HG03460 (cell line): ENCODE measurements at regions not wholly inside any gene's neighbourhood (a gene's known extent, or its start where the extent isn't known, plus 50 kb on each side); places are given as distances from the start of the nearest gene placed in this dataset.
"Not testable (repeated sequence)": the region's sequence is repeated elsewhere in the genome, so short reads cannot be mapped to it uniquely, and the experiment has no call there.

Source experiments
- ATAC-seq: cut with Tn5 transposase; IDR thresholded peaks from one replicate; pipeline ENCODE4 v1.9.1; 2021; ENCODE audit not compliant: unreplicated experiment

- no peak for ATAC-seq
Observed at GRCh38 chr4:129248621-129249020, 152.7 kb downstream of the C4orf33 start.

- ATAC-seq = no peak
Observed at GRCh38 chr4:129254126-129254525, 158.2 kb downstream of the C4orf33 start.

- no peak for ATAC-seq
Observed at GRCh38 chr4:129254526-129254925, 158.6 kb downstream of the C4orf33 start.

- no peak for ATAC-seq
Observed at GRCh38 chr4:129261584-129261983, 165.6 kb downstream of the C4orf33 start.

- peak; percentile 98 for ATAC-seq
Observed at GRCh38 chr4:129264008-129264657, 168.2 kb downstream of the C4orf33 start.

- ATAC-seq = no peak
Observed at GRCh38 chr4:129278868-129279267, 182.9 kb downstream of the C4orf33 start.

- no peak for ATAC-seq
Observed at GRCh38 chr4:129282293-129282692, 186.3 kb downstream of the C4orf33 start.

- not testable (repeated sequence) for ATAC-seq
Observed at GRCh38 chr4:129292194-129292593, 196.2 kb downstream of the C4orf33 start.

GRCh38 chr4:129314781-129315180 lies 218.8 kb downstream of the C4orf33 start:
- ATAC-seq = no peak

GRCh38 chr4:129322920-129323319 lies 227.0 kb downstream of the C4orf33 start:
- ATAC-seq = no peak

- no peak for ATAC-seq
Observed at GRCh38 chr4:129323658-129324057, 227.7 kb downstream of the C4orf33 start.

GRCh38 chr4:129326571-129327460 lies 230.9 kb downstream of the C4orf33 start:
- no peak for ATAC-seq

- ATAC-seq = no peak
Observed at GRCh38 chr4:129327637-129328036, 231.7 kb downstream of the C4orf33 start.

GRCh38 chr4:129328162-129328561 lies 232.2 kb downstream of the C4orf33 start:
- no peak for ATAC-seq

GRCh38 chr4:129334136-129334535 lies 238.2 kb downstream of the C4orf33 start:
- ATAC-seq = no peak

- no peak for ATAC-seq
Observed at GRCh38 chr4:129335276-129335675, 239.3 kb downstream of the C4orf33 start.

GRCh38 chr4:129335818-129336217 lies 239.9 kb downstream of the C4orf33 start:
- ATAC-seq = no peak

- ATAC-seq = no peak
Observed at GRCh38 chr4:129336457-129337227, 240.7 kb downstream of the C4orf33 start.

- no peak for ATAC-seq
Observed at GRCh38 chr4:129337228-129337620, 241.3 kb downstream of the C4orf33 start.

GRCh38 chr4:129342819-129343408 lies 247.0 kb downstream of the C4orf33 start:
- no peak for ATAC-seq

GRCh38 chr4:129344058-129344457 lies 248.1 kb downstream of the C4orf33 start:
- peak; percentile 59 for ATAC-seq
